T-helper 17 cell (primary cell): ENCODE measurements at regions not wholly inside any gene's neighbourhood (a gene's known extent, or its start where the extent isn't known, plus 50 kb on each side); places are given as distances from the start of the nearest gene placed in this dataset.

Source experiments
- ATAC-seq: fragments of 150-1000 bp; cut with Tn5 transposase; 2 replicates; pipeline ENCODE4 v1.10.0; 2021; ENCODE audit warnings: mild to moderate bottlenecking, moderate library complexity
- DNase-seq, 3 donors: peaks; one replicate each; pipeline versions ENCODE4 v3.0.0 to v3.0.0-alpha.2; 2020 to 2021
- H3K9me3 ChIP-seq: one replicate; pipeline ENCODE4 v1.7.0; 2013; ENCODE audit warnings: low read length, mild to moderate bottlenecking; ENCODE audit not compliant: control insufficient read depth, poor library complexity, severe bottlenecking
- H3K27ac Mint-ChIP-seq: one replicate; pipeline ENCODE4 v1.8.0; 2022; ENCODE audit warnings: mild to moderate bottlenecking, moderate library complexity, mixed read lengths
- H3K27me3 Mint-ChIP-seq: one replicate; pipeline ENCODE4 v1.8.0; 2022; ENCODE audit warnings: mixed read lengths
- H3K36me3 Mint-ChIP-seq: one replicate; pipeline ENCODE4 v1.8.0; 2022; ENCODE audit warnings: low read depth, mixed read lengths
- H3K4me1 Mint-ChIP-seq: one replicate; pipeline ENCODE4 v1.8.0; 2022; ENCODE audit warnings: mild to moderate bottlenecking, mixed read lengths
- H3K4me3 Mint-ChIP-seq: one replicate; pipeline ENCODE4 v1.8.0; 2022; ENCODE audit warnings: mild to moderate bottlenecking, moderate library complexity, mixed read lengths

DNA sequence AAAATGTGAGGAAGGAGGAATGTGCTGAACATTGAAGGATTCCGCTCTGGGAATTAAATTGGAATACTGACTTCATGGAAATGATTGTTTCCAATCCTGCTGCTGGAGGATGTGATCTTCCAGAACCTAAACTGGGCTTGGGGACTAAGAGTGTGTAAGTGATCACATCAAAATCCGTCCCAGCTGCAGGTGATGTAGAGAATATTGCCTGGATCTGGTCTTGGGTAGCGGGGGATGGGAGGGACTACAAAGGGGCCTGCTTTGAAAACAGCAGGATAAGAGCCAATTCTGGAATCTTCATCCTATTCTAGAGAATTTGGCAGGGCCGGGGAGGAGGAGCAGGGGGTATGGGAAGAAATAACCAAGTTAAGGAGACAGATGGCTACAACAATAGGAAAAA lies 552.2 kb upstream of the FZD8 start:
- no peaks in the 10 kb centered on the region for H3K4me1 Mint-ChIP-seq
- DNase-seq = no peak
- ATAC-seq = no peak
- H3K27me3 Mint-ChIP-seq = no peaks in the 10 kb centered on the region
- no peak overlapping the region for H3K4me3 Mint-ChIP-seq
- H3K27ac Mint-ChIP-seq = no peak overlapping the region
- no peaks in the 10 kb centered on the region for H3K9me3 ChIP-seq
- H3K36me3 Mint-ChIP-seq = no peaks in the 10 kb centered on the region

DNA sequence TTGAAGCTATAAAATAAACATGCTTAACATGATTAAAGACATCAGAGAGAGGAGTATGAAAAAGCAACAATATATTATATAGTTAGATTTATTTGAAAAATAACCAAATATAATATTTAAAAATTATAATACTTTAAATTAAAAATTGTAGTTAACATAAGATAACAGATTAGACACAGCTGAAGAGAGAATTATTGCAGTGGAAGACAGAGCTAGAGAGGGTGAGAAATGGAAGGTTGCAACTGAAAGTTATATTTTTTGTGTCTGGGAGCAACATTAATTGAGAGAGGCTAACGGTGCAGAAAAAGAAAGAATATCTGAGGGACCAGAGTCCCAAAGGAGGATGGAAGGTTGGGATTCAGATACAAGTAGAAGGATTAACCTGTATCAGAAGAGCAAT lies 548.9 kb upstream of the FZD8 start:
- peaks cover 2% of the 10 kb centered on the region for H3K9me3 ChIP-seq
- no peaks in the 10 kb centered on the region for H3K36me3 Mint-ChIP-seq
- no peak overlapping the region for H3K27ac Mint-ChIP-seq
- H3K4me1 Mint-ChIP-seq = no peaks in the 10 kb centered on the region
- ATAC-seq (no peak), DNase-seq (no peak)
- no peak overlapping the region for H3K4me3 Mint-ChIP-seq
- H3K27me3 Mint-ChIP-seq = no peaks in the 10 kb centered on the region

DNA sequence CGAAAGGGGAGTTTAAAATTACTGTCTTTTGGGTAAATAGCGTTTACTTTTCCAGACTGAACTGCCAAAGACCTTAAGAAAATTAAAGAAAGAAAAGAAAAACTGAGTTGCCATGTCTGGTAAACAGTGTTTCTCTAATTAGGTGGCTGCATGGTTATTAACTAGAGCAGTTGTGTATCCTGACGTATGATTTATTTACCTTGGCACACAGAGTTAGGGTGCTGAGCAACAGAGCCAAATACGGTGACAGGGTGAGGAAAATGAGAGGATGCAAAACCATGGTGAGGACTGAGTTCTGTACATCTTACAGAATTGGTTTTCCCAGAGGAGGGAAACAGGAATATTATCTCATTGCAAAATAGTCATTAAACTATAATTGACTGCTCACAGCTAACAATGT lies 546.4 kb upstream of the FZD8 start:
- H3K4me3 Mint-ChIP-seq = no peak overlapping the region
- H3K9me3 ChIP-seq = peaks cover 2% of the 10 kb centered on the region
- no peaks in the 10 kb centered on the region for H3K27me3 Mint-ChIP-seq
- no peaks in the 10 kb centered on the region for H3K36me3 Mint-ChIP-seq
- DNase-seq (no peak), ATAC-seq (no peak)
- H3K4me1 Mint-ChIP-seq = no peaks in the 10 kb centered on the region
- H3K27ac Mint-ChIP-seq = no peak overlapping the region

DNA sequence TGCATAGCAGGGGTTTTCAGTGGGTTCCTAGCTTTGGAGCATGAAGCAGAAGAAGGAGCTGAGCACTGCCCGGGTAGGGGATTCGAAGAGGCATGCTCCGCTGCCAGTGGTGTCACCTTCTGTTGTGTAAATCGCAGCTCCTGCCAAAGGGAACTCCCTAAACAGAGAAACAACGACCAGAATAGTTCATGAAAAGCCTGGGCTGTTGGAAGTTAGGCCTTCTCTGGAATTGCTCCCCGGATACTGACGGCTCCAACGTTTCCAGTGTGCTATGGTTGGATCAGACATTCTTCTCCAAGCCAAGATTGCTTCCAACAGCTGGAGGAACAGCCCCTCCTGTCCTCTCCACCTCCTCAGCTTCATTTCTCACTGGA lies 546.0 kb upstream of the FZD8 start:
- Mint-ChIP-seq H3K27ac (no peak overlapping the region), H3K36me3 (no peaks in the 10 kb centered on the region), H3K4me3 (no peak overlapping the region), H3K27me3 (no peaks in the 10 kb centered on the region), H3K4me1 (no peaks in the 10 kb centered on the region)
- ATAC-seq (no peak), DNase-seq (no peak)
- peaks cover 2% of the 10 kb centered on the region for H3K9me3 ChIP-seq

DNA sequence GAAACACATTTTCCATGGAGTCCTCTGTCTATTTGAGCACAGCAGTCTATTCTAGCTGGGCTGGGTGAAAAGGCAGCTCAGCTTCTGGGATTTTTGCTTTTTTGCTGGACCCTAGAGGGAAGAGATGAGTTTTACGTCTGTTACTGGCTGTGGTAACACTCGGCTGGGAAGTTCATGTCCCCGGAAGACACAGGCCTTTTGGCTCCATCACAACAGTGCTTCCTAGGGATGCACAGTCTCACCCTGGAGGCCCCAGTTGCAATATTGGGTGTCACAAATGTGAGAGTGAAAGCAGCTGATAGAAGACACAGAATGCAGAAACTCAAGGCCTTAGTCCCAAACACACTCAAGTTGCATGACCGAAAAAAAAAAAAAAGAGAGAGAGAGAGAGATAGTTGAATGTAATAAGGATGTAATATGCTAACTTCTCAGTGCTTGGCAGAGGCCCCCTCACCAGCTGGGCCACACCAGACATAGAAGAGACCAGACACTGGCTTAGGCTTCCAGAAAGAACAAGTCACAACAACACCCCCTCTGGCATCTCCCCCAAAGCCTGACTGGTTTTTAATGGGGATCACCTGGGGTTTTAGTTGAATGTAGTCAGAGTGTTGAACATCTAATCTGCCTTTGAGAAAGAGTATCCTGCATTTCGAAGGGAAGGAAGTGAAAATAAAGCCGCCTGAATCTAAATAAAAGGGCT lies 545.4 kb upstream of the FZD8 start:
- no peak overlapping the region for H3K27ac Mint-ChIP-seq
- no peak for ATAC-seq
- no peak for DNase-seq
- no peaks in the 10 kb centered on the region for H3K27me3 Mint-ChIP-seq
- H3K4me3 Mint-ChIP-seq = no peak overlapping the region
- H3K36me3 Mint-ChIP-seq = no peaks in the 10 kb centered on the region
- no peaks in the 10 kb centered on the region for H3K4me1 Mint-ChIP-seq
- H3K9me3 ChIP-seq = peaks cover 2% of the 10 kb centered on the region

DNA sequence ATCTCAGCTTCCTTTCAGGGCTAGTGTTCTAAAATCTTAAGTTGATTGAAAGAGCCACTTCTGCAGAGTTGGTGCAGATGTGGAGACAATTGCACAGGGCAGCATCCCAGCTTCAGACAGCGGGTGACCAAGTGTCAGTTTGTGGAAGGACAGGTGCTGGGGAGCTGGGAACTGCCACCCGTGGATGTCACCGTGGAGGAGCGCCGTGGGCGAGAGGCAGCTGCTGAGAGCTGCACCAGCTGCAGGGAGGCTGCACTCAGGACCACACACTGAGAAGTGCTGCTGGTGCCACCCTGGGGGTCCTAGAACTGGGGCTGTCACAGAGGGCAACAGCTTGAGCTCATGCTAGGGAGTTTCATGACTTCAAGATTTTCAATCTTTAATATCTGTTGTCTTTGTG lies 543.0 kb upstream of the FZD8 start:
- H3K4me3 Mint-ChIP-seq = no peak overlapping the region
- H3K36me3 Mint-ChIP-seq = no peaks in the 10 kb centered on the region
- peaks cover 2% of the 10 kb centered on the region for H3K9me3 ChIP-seq
- H3K27me3 Mint-ChIP-seq = no peaks in the 10 kb centered on the region
- no peaks in the 10 kb centered on the region for H3K4me1 Mint-ChIP-seq
- DNase-seq (no peak), ATAC-seq (no peak)
- no peak overlapping the region for H3K27ac Mint-ChIP-seq

DNA sequence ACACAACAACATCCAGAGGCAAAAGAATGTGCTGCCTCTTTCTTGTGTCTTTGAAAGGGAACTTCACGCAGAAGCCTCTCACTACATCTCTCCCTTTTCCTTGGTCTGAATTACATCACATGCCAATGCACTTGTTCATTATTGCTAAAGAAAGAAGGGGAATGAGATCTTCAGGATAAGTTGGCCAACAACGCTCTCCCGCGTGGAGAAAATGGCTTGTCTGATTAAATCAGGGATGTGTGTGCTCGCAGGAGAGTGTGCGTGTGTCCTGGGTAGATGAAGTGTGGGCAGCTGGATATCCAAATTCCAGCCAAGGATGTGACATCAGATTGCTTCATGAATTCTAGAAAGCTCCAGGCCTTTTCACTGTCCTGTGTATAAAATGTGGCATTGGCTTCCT lies 541.6 kb upstream of the FZD8 start:
- no peak for DNase-seq
- Mint-ChIP-seq H3K27ac (no peak overlapping the region), H3K27me3 (no peaks in the 10 kb centered on the region), H3K4me1 (no peaks in the 10 kb centered on the region), H3K36me3 (no peaks in the 10 kb centered on the region), H3K4me3 (no peak overlapping the region)
- H3K9me3 ChIP-seq = peaks cover 2% of the 10 kb centered on the region
- no peak for ATAC-seq

DNA sequence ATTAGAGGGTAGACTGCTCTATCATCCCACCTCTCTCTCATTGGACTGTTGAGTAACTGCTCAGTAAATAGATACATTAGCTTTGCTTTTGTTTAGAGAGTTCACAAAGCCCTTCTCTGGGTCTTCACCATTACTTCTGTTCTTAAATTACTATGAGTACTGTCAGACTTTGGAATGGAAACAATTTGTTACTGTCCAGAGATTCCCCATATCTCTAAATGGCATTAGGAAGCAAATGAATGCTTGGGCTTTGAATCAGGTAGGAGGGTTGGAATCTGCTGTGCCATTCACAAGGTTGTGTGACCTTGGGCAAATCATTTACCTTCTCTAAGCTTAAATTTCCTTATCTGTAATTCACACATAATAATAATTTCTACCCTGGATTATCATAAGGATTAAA lies 541.0 kb upstream of the FZD8 start:
- Mint-ChIP-seq H3K27ac (no peak overlapping the region), H3K36me3 (no peaks in the 10 kb centered on the region), H3K27me3 (no peaks in the 10 kb centered on the region), H3K4me3 (no peak overlapping the region), H3K4me1 (no peaks in the 10 kb centered on the region)
- H3K9me3 ChIP-seq = peaks cover 2% of the 10 kb centered on the region
- no peak for DNase-seq
- ATAC-seq = no peak

DNA sequence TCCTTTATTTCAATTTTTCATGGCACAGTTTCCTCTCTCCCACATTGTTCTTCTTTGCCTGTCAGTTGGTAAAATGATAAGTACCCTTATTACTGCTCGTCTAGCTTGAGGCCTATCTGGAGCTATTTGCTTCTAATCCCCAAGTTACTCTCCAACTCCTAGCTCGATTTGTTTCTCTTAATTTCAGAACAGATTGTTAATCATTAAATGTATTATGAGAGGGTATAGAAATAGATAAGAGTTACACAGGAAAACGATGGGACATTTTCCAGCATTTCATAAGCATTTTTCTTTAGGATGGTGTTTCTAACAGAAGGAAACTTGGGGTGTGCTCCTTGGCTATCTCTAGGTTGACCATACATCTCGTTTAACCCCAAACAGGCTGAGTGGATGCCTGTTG lies 540.5 kb upstream of the FZD8 start:
- Mint-ChIP-seq H3K27me3 (no peaks in the 10 kb centered on the region), H3K4me1 (no peaks in the 10 kb centered on the region), H3K36me3 (no peaks in the 10 kb centered on the region), H3K27ac (no peak overlapping the region), H3K4me3 (no peak overlapping the region)
- no peak for DNase-seq
- ATAC-seq = no peak
- H3K9me3 ChIP-seq = peaks cover 2% of the 10 kb centered on the region

DNA sequence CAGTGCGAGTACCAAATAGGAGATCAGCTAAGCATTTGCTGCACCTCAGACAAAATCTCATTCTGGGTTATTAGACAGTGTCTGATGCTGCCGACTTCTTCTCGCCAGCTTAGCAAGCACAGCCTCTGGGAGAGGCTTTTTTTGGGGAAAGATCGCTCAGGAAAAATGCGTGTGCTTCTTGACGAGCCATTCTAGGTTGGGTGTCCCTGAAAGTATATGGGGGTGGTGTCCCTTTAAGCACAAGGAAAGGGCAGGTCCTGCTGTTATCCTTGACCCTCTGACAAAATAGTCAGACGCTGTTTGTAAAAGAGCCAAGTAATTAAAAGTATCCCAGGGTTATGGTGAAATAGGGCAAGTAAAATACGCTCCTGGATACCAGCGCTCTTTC lies 540.1 kb upstream of the FZD8 start:
- ATAC-seq (no peak), DNase-seq (no peak)
- Mint-ChIP-seq H3K27me3 (no peaks in the 10 kb centered on the region), H3K4me1 (no peaks in the 10 kb centered on the region), H3K27ac (no peak overlapping the region), H3K36me3 (no peaks in the 10 kb centered on the region), H3K4me3 (no peak overlapping the region)
- H3K9me3 ChIP-seq = peaks cover 2% of the 10 kb centered on the region

DNA sequence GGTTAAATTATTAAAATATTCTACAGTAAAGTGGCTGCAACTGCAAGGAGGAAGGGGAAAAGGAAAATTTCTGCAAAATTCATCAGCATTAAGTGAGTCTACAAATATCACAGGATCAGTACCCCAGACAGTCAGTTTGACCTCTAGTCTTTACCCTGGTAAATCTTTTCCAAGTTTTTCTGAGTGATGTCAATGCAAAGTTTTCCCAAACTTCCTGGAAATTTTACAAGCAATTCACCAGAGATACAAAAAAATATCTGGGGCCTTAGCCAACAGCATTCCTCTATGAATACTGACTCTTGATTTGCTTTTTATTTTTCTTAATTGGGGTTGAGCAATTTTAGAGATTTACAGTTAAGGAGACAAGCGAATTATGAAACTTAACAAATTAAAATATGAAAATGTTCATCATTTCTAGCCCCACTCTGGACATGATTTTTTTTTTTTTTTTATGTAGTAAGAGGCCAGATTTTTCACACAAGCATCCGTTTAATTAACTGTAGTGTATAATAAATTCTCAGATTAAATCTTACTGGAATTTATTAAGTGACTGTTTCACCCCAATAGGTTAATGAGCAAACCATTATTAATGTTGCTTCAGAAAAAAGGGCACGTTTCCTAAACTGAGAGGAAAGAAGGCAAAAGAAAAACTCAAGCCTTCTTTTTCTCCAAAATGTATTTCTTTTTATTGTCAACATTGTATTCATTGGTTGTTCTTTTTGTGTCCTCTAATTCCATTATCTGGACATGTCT lies 539.5 kb upstream of the FZD8 start:
- Mint-ChIP-seq H3K27me3 (no peaks in the 10 kb centered on the region), H3K27ac (no peak overlapping the region), H3K4me1 (no peaks in the 10 kb centered on the region), H3K4me3 (no peak overlapping the region), H3K36me3 (no peaks in the 10 kb centered on the region)
- no peak for DNase-seq
- no peaks in the 10 kb centered on the region for H3K9me3 ChIP-seq
- ATAC-seq = no peak

DNA sequence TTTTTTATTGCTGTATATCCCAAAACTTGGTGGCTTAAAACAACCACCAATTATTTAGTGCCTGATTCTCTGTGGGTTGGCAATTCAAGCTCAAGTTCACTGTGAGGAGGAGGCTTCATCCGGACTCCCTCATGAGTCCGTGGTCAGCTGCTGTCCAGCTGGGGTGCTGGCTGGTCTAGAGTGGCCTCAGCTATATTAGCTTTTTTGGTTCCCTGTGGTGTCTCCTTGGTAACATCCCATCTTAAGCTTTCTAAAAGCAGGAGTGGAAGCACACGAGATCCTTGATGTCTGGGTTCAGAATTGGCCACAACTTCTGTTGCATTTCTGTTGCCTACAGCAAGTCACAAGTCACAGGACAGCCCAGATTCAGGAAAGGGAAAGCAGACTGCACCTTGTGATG lies 536.5 kb upstream of the FZD8 start:
- no peak overlapping the region for H3K27ac Mint-ChIP-seq
- H3K36me3 Mint-ChIP-seq = no peaks in the 10 kb centered on the region
- ATAC-seq (no peak), DNase-seq (no peak)
- H3K27me3 Mint-ChIP-seq = no peaks in the 10 kb centered on the region
- H3K9me3 ChIP-seq = no peaks in the 10 kb centered on the region
- H3K4me3 Mint-ChIP-seq = no peak overlapping the region
- no peaks in the 10 kb centered on the region for H3K4me1 Mint-ChIP-seq

DNA sequence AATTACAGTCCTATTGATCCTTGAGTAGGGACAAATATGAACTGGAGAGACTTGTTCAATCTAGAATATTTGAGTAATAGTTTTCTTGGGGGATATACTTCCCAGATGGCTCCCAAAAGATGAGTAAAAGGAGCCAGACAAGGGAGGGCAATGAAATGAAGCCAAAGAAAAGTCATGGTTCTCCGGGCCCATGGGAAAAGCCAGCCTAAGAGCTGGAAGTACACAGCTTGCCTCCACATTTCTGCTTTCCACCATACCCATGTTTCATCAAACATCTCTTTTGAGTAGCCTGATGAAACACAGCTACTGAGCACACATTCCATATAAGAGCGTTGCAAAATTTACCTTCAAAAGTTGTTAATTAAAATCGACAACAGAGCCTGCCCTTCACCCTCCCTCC lies 535.0 kb upstream of the FZD8 start:
- ATAC-seq = no peak
- H3K9me3 ChIP-seq = no peaks in the 10 kb centered on the region
- Mint-ChIP-seq H3K27me3 (no peaks in the 10 kb centered on the region), H3K4me1 (no peaks in the 10 kb centered on the region), H3K27ac (no peak overlapping the region), H3K4me3 (no peak overlapping the region), H3K36me3 (no peaks in the 10 kb centered on the region)
- DNase-seq = no peak

DNA sequence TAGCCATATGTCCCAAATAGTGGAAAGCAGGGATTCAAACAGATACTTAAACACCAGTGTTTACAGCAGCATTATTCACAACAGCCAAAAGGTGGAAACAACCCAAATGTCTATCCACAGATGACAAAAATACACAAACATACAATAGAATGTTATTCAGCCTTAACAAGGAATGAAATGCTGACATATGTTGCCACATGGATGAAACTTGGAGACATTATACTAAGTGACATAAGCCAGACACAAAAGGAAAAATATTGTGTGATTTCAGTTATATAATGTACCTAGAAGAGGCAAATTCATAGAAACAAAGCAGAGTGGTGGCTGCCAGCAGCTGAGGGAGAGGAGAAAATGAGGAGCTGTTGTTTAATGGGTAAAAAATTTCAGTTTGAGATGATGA lies 533.9 kb upstream of the FZD8 start:
- no peaks in the 10 kb centered on the region for H3K4me1 Mint-ChIP-seq

More for the DNA sequence above, 533.9 kb upstream of the FZD8 start:
- H3K36me3 Mint-ChIP-seq = no peaks in the 10 kb centered on the region
- no peaks in the 10 kb centered on the region for H3K9me3 ChIP-seq
- H3K27ac Mint-ChIP-seq = no peak overlapping the region
- DNase-seq (no peak), ATAC-seq (no peak)
- H3K27me3 Mint-ChIP-seq = no peaks in the 10 kb centered on the region
- H3K4me3 Mint-ChIP-seq = no peak overlapping the region
